ENCODE measurements at regions not wholly inside any gene's neighbourhood (a gene's known extent, or its start where the extent isn't known, plus 50 kb on each side); places are given as distances from the start of the nearest gene placed in this dataset.
"Not testable (repeated sequence)": the region's sequence is repeated elsewhere in the genome, so short reads cannot be mapped to it uniquely, and the experiment has no call there.

DNA sequence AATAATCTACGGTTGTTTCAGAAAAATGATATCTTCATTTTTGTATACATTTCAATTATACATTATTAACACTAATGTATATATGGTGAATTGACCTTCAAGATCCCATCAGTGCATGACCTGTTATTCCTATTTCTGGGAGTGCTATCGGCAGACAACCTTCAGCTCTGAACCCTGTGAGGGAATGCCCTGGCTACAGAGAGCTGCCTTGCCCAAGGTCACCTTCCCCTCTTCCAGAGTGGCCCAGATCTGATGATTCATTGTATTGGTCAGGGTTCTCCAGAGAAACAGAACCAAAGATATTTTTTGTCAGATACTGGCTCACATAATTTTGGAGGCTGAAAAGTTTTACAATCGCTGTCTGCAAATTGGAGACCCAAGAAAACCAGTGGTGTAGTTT lies 235.5 kb downstream of the ZNF92 start:
- no peak for DNase-seq (ENCODE audit: extremely low read depth in 1 of 11, low read depth in 9 of 11, low spot score in 4 of 11)

DNA sequence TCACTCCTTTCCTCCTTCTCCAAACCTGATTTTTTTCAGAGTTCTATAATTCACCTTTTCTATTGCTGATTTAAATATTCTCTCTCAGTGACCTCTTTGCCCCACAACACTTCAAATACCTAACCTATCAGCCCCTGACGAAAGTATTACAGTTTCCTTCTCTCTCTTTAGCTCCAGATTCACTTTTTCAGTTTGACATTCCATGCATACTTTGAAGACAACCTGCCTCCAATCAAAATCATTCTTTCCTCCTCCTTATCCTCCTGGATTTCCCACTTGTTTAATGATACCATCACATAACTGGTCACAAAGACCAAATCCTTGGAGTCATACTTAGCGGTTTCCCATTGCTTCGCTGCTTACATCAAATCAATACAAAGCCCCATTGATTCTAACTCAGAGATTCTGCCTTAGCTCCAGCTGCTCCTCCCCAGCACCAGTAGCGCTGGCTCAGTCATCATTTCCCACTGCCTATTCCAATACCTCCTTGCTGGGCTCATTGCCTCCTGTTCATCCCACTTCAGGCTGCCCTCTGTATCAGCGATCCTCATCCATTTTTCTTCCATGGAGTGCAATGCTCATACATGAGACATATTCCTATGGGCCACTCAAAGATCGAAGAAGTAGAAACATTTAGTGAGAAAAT lies 240.1 kb downstream of the ZNF92 start:
- DNase-seq (ENCODE audit: extremely low read depth in 1 of 11, low read depth in 9 of 11, low spot score in 4 of 11): not testable (repeated sequence)

DNA sequence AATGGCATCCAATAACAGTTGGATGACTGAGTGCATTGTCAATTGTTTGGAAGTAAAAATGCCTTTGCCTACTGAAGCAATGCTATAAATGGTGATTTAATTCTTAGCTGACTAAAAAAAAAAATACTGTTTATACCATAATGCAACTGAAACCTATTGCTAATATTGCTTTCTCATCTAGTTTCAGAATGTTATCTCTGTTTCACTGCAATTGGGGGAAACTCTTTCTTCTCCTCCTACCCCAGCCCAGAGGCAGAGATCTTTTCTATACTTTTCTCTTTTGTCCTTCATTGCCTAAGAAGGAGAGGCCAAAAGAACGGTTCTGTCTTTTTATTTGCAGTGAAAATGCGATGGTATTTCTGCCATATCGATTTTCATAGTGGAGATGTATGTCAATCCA lies 242.5 kb downstream of the ZNF92 start:
- not testable (repeated sequence) for DNase-seq (ENCODE audit: extremely low read depth in 1 of 11, low read depth in 9 of 11, low spot score in 4 of 11)

DNA sequence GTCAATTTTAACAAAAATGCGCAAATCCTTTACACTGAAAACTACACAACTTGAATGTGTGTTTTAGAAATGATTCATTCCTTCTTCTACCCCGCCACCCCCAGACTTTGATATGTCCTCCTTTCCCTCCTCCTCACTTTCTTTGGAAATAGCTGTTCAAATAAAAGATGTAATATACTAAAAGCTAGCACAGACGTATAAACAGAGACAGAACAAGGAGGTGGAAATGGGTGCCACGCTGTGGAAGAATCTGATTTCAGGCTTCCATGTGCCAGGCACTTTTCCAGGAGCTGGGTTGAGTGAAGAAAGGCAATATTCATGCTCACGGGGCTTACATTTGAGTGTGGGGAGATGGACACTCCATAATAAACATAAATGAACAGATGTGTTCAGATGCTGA lies 246.6 kb downstream of the ZNF92 start:
- not testable (repeated sequence) for DNase-seq (ENCODE audit: extremely low read depth in 1 of 11, low read depth in 9 of 11, low spot score in 4 of 11)

DNA sequence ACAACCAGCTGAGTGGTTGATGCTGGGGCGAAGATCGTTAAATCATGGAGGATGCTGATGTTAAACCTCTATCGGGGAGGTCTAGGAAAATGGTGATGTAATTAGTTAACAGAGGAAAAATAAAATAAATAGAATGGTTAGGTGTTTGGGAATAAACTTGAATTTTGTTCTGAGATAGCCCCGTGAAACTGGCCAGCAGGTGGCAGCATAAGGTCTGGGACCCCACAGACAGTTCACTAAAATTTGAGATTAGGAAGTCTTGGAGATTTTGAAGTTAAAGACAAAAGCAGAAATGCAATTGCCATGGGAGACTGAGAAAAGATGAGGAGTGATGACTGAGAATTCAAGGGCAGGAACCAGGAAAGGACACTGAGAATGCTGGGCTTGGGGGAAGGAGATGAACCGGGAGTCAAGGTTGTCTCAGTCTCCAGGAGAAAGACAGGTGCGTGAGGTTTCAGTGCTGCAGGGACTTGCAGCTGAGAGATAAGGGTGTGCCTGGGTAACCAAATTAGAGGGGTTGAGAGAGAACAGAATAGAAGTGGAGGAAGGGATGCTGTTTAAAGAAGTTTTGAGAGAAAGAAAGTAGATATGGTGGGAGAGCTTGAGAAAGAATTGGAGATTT lies 248.0 kb downstream of the ZNF92 start:
- peak in 1 of 11 donors; percentile 0 for DNase-seq (ENCODE audit: extremely low read depth in 1 of 11, low read depth in 9 of 11, low spot score in 4 of 11)

DNA sequence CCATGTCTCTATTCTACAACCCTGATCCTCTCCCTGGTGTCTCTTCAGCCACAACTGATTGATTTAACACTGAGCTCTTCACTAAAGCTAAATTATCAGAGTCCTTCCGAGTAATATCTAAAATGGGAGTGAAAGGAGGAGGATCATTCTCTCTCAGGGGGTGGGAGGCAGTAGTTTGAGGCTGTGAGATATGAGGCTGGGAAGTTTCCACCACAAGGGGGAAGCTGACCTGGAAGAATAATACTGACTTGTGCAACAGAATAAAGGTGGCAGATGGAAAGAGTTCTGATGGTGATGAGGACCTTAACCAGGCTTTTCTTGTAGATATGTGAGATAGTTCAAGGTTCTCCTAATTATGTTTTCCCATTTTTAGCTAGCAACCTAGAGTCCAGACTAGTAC lies 241.6 kb upstream of the VKORC1L1 start:
- DNase-seq (ENCODE audit: extremely low read depth in 1 of 11, low read depth in 9 of 11, low spot score in 4 of 11): not testable (repeated sequence)

DNA sequence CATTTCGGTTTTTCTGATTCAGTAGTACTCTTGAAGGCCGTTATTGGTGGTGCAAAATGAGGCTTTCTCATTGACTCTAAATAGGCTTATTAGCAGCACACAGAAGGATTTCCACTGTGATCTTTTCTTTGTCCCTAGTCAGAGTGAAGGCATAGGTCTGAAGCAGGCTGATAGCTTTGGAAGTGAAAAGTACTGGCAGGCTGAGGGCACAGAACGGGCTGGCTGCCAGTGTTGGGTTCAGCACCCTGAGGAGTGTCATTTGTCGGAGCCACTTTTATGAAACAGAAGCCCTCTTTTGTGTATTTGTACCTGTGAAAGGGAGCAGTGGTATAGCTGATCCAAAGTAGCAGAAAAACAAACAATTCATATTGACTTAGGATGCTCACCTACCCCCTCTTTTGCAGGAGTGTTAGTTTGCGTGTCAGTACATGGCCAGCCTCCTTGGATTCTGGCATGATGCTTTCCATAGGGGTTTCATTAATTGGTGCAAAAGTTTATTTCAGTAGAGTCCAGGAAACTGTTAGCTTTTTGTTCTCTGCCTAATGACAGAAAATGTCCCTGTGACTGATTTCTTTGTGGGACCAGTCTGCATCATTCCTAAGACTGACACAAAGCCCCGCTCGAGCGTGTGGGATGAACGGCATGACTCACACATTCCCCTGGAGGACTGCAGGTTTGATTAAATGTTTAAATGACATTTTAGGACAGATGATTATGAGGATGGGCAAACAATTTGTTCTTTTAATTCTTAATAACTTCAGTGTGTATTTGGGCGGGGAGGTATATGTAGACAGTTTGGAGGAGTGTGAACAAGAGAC lies 239.1 kb upstream of the VKORC1L1 start:
- DNase-seq (ENCODE audit: extremely low read depth in 1 of 11, low read depth in 9 of 11, low spot score in 4 of 11): not testable (repeated sequence)

DNA sequence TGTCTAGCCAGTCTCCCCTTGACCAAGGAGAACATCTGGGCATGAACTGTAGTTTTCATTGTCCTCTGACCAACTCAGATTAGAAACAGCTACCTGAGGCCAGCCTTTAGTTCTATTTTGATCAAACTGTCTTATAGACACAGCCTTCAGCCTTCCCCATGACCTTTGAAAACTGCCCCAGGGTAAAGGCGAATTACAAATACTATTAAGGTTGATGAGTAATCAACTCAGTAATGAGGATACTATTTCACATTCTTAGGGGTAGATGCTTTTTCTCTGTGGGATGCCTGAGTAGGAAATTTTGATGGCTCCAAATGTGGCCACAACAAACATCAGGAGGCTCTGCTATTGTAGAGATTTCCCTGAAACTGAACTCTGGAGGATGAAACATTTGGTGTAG lies 234.0 kb upstream of the VKORC1L1 start:
- not testable (repeated sequence) for DNase-seq (ENCODE audit: extremely low read depth in 1 of 11, low read depth in 9 of 11, low spot score in 4 of 11)

DNA sequence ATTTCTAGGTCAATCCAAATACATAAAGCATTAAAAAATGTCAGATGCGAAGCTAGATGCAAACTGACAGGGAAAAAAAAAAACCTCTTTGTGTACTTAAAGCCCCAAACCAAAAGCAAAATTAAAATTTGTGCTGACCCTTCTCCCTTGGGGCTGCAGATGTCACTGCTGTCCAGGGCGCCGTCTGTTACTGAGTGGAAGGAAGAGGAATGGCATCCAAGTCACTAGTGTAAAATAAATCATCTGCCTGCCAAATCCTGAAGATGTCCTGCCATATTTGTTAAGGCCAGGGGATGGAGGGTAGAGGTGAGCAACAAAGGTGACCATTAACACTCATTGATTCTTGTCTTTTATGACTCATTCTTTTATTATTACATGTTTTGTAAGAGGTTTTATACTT lies 233.2 kb upstream of the VKORC1L1 start:
- not testable (repeated sequence) for DNase-seq (ENCODE audit: extremely low read depth in 1 of 11, low read depth in 9 of 11, low spot score in 4 of 11)

DNA sequence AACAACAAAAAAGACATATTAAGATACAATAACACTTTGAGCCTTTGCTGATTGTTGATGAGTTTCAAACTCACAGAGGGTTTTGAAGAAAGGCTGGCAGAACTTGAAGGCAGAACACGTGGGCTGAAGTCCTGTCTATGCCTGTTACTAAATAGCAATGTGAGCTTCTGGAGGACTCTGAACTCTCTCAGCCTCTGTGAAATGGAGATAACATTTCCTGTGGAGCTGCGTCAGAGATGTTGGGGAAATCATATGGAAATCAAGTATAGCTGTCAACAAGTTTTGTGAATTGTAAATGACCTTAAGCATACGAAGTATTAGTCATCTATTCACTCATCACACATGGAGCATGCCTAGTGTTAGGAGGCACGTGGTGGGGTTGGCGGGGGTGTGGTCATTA lies 229.4 kb upstream of the VKORC1L1 start:
- not testable (repeated sequence) for DNase-seq (ENCODE audit: extremely low read depth in 1 of 11, low read depth in 9 of 11, low spot score in 4 of 11)

DNA sequence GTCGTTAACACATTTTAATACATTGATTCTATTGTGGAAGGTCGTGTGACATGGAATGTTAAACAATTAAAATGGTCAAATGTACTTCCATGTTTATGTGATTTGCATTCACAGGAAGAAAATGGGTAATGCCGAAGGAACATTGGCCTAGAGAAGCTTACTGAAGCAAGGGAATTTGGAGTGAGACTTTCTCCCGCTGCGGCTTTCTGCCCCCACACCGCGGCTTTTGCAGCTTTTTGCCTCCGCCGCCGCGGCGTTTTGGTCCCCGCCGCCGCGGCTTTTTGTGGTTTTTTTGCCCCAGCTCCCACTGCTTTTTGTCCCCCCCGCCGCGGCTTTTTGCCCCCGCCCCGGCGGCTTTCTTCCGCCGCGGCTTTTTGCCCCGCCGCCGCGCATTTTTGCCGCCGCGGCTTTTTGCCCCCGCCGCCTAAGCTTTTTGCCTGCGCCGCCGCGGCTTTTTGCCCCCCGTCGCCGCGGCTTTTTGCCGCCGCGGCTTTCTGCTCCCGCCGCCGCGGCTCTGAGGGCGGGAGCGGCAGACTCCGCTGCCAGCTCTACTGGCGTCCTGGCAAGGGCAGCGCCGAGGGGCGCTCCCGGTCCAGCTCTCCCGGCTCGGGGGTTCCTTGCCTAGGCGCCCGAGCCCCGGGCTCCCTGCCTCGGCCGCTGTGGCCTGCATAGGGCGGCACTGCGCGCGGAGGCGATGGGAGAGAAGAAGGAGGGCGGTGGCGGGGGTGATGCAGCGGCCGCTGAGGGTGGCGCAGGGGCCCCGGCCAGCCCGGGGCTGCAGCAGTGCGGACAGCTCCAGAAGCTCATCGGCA lies 225.5 kb upstream of the VKORC1L1 start:
- DNase-seq (ENCODE audit: extremely low read depth in 1 of 11, low read depth in 9 of 11, low spot score in 4 of 11): not testable (repeated sequence)

DNA sequence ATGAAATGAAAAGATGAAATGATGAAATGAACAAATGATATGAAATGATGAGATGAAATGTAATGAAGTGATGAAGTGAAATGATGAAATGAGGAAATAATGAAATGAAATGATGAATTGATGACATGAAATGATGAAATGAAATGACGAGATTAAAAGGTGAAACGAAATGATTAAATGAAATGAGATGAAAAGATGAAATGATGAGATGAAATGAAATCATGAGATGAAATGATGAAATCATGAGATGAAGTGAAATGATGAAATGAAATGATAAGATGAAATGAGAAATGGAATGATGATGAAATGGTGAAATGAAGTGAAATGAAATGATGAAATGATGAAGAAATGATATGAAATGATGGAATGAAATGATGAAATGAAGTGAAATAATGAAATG lies 221.7 kb upstream of the VKORC1L1 start:
- not testable (repeated sequence) for DNase-seq (ENCODE audit: extremely low read depth in 1 of 11, low read depth in 9 of 11, low spot score in 4 of 11)

DNA sequence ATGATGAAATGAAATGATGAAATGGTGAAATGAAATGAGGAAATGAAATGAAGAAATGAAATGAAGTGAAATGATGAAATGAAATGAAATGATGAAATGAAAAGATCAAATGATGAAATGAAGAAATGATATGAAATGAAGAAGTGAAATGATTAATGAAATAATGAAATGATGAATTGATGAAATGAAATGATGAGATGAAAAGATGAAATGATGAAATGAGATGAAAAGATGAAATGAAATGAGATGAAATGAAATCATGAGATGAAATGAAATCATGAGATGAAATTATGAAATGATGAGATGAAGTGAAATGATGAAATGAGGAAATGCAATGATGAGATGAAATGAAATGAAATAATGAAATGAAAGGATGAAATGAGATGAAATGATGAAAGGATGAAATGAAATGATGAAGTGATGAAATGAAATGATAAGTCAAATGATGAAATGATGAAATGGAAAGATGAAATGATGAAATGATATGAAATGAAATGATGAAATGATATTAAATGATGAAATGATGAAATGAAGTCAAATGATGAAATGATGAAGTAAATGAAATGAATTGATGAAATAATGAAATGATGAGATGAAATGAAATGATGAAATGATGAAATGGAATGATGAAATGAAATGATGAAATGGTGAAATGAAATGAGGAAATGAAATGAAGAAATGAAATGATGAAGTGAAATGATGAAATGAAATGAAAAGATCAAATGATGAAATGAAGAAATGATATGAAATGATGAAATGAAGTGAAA lies 220.9 kb upstream of the VKORC1L1 start:
- not testable (repeated sequence) for DNase-seq (ENCODE audit: extremely low read depth in 1 of 11, low read depth in 9 of 11, low spot score in 4 of 11)

DNA sequence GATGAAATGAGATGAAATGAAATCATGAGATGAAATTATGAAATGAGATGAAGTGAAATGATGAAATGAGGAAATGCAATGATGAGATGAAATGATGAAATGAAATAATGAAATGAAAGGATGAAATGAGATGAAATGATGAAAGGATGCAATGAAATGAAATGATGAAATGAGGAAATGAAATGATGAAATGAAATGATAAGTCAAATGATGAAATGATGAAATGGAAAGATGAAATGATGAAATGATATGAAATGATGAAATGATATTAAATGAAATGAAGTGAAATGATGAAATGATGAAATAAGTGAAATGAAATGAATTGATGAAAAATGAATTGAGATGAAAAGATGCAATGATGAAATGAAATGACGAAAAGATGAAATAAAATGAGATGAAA lies 220.2 kb upstream of the VKORC1L1 start:
- DNase-seq (ENCODE audit: extremely low read depth in 1 of 11, low read depth in 9 of 11, low spot score in 4 of 11): not testable (repeated sequence)

DNA sequence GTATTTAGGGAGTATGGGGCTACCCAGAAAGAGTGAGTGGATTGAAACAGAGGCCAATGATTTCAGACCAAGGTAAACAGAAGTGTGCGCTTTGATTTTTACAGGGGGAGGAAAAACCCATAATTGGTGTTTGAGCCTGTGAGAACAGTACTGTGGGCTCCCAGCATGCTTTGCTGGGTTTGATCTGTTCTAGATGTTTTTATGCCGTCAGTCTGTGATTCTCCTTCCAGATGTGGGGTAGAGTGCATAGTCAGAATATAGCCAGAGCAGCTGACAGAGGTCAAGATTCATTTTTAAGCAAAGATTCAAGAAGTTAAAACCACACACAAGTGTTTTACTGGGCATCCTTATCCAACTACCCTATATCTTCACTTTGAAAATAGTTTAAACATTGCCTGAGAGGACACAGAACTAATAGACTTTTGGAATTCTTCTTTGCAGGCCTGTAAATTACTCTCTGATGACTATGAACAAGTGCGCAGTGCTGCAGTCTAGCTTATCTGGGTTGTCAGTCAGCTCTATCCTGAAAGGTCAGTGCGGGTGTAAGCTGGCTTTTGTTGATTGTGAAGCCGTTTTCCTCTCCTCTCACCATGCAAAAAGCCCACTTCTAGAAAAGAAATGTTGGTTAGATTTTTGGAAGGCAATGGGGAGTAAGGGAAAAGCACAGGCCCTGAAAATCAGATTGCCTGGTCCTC lies 216.2 kb upstream of the VKORC1L1 start:
- not testable (repeated sequence) for DNase-seq (ENCODE audit: extremely low read depth in 1 of 11, low read depth in 9 of 11, low spot score in 4 of 11)

DNA sequence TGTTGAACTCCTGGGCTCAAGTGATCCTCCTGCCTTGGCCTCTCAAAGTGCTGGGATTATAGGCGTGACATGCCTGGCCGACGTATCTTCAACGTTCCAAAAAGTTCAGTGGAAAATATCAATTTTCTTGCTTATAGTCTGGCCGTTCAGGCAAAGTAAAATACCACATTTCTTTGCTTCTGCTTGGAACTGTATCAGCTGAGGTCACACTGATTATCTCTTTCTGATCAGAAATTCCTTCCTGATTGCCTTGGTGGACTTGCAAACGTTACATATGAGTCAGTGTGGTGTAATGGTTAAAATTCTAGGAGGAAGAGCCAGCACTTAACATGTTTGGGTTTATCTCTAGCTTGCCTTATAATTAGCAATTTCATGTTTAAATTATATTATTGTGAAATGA lies 189.5 kb upstream of the VKORC1L1 start:
- not testable (repeated sequence) for DNase-seq (ENCODE audit: extremely low read depth in 1 of 11, low read depth in 9 of 11, low spot score in 4 of 11)

DNA sequence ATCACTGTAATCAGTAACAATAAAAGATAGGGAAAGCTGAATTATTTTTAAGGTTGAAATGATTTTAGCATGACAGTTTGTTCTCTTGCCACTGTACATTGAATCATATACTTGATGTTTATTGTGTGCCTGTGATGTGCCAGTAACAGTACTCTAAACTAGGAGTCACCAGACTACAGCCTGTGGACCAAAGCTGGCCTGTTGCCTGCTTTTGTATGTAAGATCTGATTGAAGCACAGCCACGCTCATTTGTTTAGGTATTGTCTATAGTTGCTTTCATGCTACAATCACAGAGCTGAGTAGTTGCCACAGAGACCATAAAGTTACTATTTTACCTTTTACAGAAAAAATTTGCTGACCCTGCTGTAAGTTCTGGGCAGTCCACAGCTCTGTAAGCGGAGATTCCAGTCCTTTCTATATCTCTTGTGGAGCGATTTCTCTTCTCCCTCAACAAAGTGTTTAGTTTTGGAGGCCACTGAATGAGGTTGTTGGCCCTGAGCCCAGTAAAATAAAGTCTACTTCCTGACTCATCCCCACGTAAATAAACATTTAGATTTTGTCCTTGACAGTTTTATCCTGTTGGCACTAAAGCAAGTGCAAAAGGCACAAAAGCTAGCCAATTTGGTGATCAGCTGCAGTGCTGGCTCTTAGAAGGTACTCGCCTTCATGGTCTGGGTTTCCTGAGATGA lies 173.7 kb upstream of the VKORC1L1 start:
- DNase-seq (ENCODE audit: extremely low read depth in 1 of 11, low read depth in 9 of 11, low spot score in 4 of 11): not testable (repeated sequence)

All from renal cortex interstitium (tissue), 11 donors.